Activated CD8-positive, alpha-beta T cell treated with anti-CD3 and anti-CD28 coated beads for 36 hours (primary cell): ENCODE measurements at regions not wholly inside any gene's neighbourhood (a gene's known extent, or its start where the extent isn't known, plus 50 kb on each side); places are given as distances from the start of the nearest gene placed in this dataset.
"Not testable (repeated sequence)": the region's sequence is repeated elsewhere in the genome, so short reads cannot be mapped to it uniquely, and the experiment has no call there.

Experiments
- ATAC-seq: fragments of 200-7000 bp; cut with Tn5 transposase; one replicate; pipeline ENCODE4 v1.10.0; 2021; ENCODE audit warnings: mild to moderate bottlenecking, moderate library complexity
- CTCF ChIA-PET: fragments of 350-600 bp; sonication (Branson Sonifier 250); formaldehyde crosslinking; loops from one replicate; lab custom pipeline; 2021; ENCODE audit warnings: antibody characterized with exemption; lab: Charles Lee
- POLR2A ChIA-PET: fragments of 350-600 bp; sonication (Branson Sonifier 250); formaldehyde crosslinking; loops from one replicate; lab custom pipeline; 2021; ENCODE audit warnings: antibody characterized with exemption; lab: Charles Lee
- DNase-seq: peaks from one replicate; pipeline ENCODE4 v3.0.0-alpha.2; 2020
- H3K27ac Mint-ChIP-seq: one replicate; pipeline ENCODE4 v1.8.0; 2021; ENCODE audit warnings: mild to moderate bottlenecking, mixed read lengths
- H3K27me3 Mint-ChIP-seq: one replicate; pipeline ENCODE4 v1.8.0; 2021; ENCODE audit warnings: mixed read lengths
- H3K36me3 Mint-ChIP-seq: one replicate; pipeline ENCODE4 v1.8.0; 2021; ENCODE audit warnings: low read depth, mixed read lengths
- H3K4me1 Mint-ChIP-seq: one replicate; pipeline ENCODE4 v1.8.0; 2021; ENCODE audit warnings: low read depth, mixed read lengths
- H3K4me3 Mint-ChIP-seq: one replicate; pipeline ENCODE4 v1.8.0; 2021; ENCODE audit warnings: mild to moderate bottlenecking, moderate library complexity, mixed read lengths
- H3K9me3 Mint-ChIP-seq: one replicate; pipeline ENCODE4 v1.8.0; 2021; ENCODE audit warnings: mixed read lengths
- intact Hi-C: fragments of 100-400 bp; cut with micrococcal nuclease; formaldehyde crosslinking; loops from one replicate; pipeline ENCODE4 v1.10.0; 2022
- TF ChIP-seq, protein P1 (sequence below): fragments of 200-600 bp; IDR thresholded peaks from one replicate; pipeline ENCODE4 v1.8.0; 2022; ENCODE audit warnings: antibody characterized with exemption, mild to moderate bottlenecking

DNA sequence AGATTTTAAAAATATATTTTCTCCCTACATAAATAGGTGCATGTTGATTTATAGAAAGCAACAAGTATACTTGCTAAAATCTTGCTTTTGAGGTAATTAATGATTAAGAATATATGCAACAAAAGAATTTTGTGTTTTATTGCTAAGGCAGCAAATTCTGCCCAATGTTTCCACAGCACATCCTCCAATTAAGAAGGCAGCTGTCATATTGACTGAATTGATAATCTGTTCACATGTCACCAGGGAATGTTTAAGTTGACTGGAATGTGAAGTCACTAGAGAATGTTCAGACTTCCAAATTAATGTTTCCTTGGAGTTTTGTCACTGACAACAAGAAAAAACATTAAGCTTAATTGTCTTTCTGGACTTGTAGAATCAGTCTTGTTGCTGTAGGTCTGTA, 1602.7 kb upstream of the SLC39A10 start:
- no peak overlapping the region for H3K27ac Mint-ChIP-seq
- TF ChIP-seq, protein P1, sequence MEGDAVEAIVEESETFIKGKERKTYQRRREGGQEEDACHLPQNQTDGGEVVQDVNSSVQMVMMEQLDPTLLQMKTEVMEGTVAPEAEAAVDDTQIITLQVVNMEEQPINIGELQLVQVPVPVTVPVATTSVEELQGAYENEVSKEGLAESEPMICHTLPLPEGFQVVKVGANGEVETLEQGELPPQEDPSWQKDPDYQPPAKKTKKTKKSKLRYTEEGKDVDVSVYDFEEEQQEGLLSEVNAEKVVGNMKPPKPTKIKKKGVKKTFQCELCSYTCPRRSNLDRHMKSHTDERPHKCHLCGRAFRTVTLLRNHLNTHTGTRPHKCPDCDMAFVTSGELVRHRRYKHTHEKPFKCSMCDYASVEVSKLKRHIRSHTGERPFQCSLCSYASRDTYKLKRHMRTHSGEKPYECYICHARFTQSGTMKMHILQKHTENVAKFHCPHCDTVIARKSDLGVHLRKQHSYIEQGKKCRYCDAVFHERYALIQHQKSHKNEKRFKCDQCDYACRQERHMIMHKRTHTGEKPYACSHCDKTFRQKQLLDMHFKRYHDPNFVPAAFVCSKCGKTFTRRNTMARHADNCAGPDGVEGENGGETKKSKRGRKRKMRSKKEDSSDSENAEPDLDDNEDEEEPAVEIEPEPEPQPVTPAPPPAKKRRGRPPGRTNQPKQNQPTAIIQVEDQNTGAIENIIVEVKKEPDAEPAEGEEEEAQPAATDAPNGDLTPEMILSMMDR: no peak
- intact Hi-C loops: no loop called here
- DNase-seq: no peak
- H3K27me3 Mint-ChIP-seq: no peaks in the 10 kb centered on the region
- no peaks in the 10 kb centered on the region for H3K36me3 Mint-ChIP-seq
- no peak overlapping the region for H3K4me3 Mint-ChIP-seq
- CTCF ChIA-PET: no interaction called here
- H3K9me3 Mint-ChIP-seq: peaks cover 1% of the 10 kb centered on the region
- POLR2A ChIA-PET: no interaction called here
- ATAC-seq: no peak
- H3K4me1 Mint-ChIP-seq: no peaks in the 10 kb centered on the region

DNA sequence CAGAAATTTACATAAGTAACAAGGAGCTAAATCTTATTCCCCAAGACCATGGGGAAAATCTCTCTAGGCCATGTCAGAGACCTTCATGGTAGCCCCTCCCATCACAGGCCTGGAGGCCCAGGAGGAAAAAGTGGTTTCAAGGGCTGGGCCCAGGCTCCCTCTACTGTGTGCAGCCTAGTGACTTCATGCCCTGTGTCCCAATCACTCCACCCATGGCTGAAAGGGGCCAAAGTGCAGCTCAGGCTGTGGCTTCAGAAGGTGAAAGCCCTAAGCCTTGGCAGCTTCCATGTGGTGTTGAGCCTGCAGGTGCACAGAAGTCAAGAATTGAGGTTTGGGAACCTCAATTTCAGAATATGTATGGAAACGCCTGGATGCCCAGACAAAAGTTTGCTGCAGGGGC, 1612.7 kb upstream of the SLC39A10 start:
- no peak overlapping the region for H3K27ac Mint-ChIP-seq

DNA sequence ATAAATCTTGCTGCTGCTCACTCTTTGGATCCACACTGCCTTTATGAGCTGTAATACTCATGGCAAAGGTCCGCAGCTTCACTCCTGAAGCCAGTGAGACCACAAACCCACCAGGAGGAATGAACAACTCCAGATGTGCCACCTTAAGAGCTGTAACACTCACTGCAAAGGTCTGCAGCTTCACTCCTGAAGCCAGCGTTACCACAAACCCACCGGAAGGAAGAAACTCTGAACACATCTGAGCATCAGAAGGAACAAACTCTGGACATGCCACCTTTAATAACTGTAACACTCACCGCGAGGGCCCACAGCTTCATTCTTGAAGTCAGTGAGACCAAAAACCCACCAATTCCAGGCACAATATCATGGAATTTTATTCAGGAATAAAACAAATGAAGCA, 1635.9 kb upstream of the SLC39A10 start:
- POLR2A ChIA-PET, H3K36me3 Mint-ChIP-seq, H3K4me3 Mint-ChIP-seq, H3K27ac Mint-ChIP-seq, intact Hi-C loops, ATAC-seq, H3K27me3 Mint-ChIP-seq, H3K9me3 Mint-ChIP-seq, H3K4me1 Mint-ChIP-seq, CTCF ChIA-PET, DNase-seq: not testable (repeated sequence)

More for the DNA sequence above, 1612.7 kb upstream of the SLC39A10 start:
- Mint-ChIP-seq H3K9me3 (no peaks in the 10 kb centered on the region), H3K27me3 (no peaks in the 10 kb centered on the region), H3K4me1 (no peaks in the 10 kb centered on the region), H3K36me3 (no peaks in the 10 kb centered on the region), H3K4me3 (no peak overlapping the region)
- DNase-seq (no peak), ATAC-seq (no peak)
- TF ChIP-seq, protein P1: no peak
- ChIA-PET CTCF (no interaction called here), POLR2A (no interaction called here)
- intact Hi-C loops: no loop called here

DNA sequence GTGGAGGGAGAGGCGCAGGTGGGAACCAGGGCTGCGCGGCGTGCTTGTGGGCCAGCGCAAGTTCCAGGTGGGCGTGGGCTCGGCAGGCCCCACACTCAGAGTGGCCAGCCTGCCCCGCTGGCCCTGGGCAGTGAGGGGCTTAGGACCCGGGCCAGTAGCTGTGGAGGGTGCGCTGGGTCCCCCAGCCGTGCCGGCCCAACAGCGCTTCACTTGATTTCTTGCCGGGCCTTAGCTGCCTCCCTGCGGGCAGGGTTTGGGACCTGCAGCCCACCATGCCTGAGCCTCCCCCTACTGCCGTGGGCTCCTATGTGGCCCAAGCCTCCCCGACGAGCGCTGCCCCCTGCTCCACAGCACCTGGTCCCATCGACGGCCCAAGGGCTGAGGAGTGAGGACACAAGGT, 1636.9 kb upstream of the SLC39A10 start:
- H3K36me3 Mint-ChIP-seq: no peaks in the 10 kb centered on the region
- no peak for ATAC-seq
- ChIA-PET CTCF (no interaction called here), POLR2A (no interaction called here)
- no peak for DNase-seq
- no peak overlapping the region for H3K27ac Mint-ChIP-seq
- intact Hi-C loops: no loop called here
- H3K4me1 Mint-ChIP-seq: no peaks in the 10 kb centered on the region
- H3K9me3 Mint-ChIP-seq: peaks cover 5% of the 10 kb centered on the region
- H3K27me3 Mint-ChIP-seq: no peaks in the 10 kb centered on the region
- TF ChIP-seq, protein P1: no peak
- H3K4me3 Mint-ChIP-seq: no peak overlapping the region

DNA sequence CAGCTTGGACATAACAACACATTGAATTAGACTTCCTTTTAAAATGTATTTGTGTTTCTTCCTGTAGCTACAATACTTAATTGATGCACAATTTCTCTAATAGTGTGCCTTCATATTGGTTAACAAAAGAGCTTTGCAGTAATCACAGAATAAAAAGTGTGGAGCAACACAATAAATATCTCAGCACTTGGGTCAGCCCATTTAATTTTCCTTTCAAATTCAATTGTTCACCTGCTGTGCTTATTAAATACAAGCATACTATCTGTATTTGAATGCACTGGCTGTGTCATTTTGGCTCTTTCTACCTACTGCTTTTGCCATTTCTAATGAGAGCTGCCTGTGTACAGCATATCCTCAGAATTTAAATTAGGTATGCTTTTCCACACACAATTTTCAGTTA, 1641.3 kb upstream of the SLC39A10 start:
- H3K27me3 Mint-ChIP-seq: no peaks in the 10 kb centered on the region

More for the DNA sequence above, 1641.3 kb upstream of the SLC39A10 start:
- Mint-ChIP-seq H3K4me3 (no peak overlapping the region), H3K27ac (no peak overlapping the region), H3K36me3 (no peaks in the 10 kb centered on the region), H3K9me3 (peaks cover 2% of the 10 kb centered on the region), H3K4me1 (no peaks in the 10 kb centered on the region)
- CTCF ChIA-PET: no interaction called here
- TF ChIP-seq, protein P1: no peak
- POLR2A ChIA-PET: no interaction called here
- no peak for DNase-seq
- ATAC-seq: no peak
- intact Hi-C loops: no loop called here
